ENCODE measurements at regions not wholly inside any gene's neighbourhood (a gene's known extent, or its start where the extent isn't known, plus 50 kb on each side); places are given as distances from the start of the nearest gene placed in this dataset.
"Not testable (repeated sequence)": the region's sequence is repeated elsewhere in the genome, so short reads cannot be mapped to it uniquely, and the experiment has no call there.

GRCh38 chr6:144951730-144952437, 666.7 kb downstream of the UTRN start:
- peaks cover 19% of the 10 kb centered on the region for H3K4me1 ChIP-seq (ENCODE audit: control insufficient read depth, insufficient read depth, low read length)
- no peaks in the 10 kb centered on the region for H3K36me3 ChIP-seq (ENCODE audit: control insufficient read depth, insufficient read depth, low read length)
- no peak overlapping the region for H3K9ac ChIP-seq (ENCODE audit: low read depth, low read length)
- H3K27me3 ChIP-seq (ENCODE audit: control insufficient read depth, insufficient read depth, low read length) = no peaks in the 10 kb centered on the region
- no peaks in the 10 kb centered on the region for H3K9me3 ChIP-seq (ENCODE audit: control insufficient read depth, insufficient read depth, low read length)
- H3K4me3 ChIP-seq (ENCODE audit: low read depth, low read length) = no peak overlapping the region

- H3K27me3 ChIP-seq (ENCODE audit: control insufficient read depth, insufficient read depth, low read length) = no peaks in the 10 kb centered on the region
- H3K9me3 ChIP-seq (ENCODE audit: control insufficient read depth, insufficient read depth, low read length) = no peaks in the 10 kb centered on the region
- H3K36me3 ChIP-seq (ENCODE audit: control insufficient read depth, insufficient read depth, low read length) = no peaks in the 10 kb centered on the region
- peaks cover 19% of the 10 kb centered on the region for H3K4me1 ChIP-seq (ENCODE audit: control insufficient read depth, insufficient read depth, low read length)
- H3K4me3 ChIP-seq (ENCODE audit: low read depth, low read length) = no peak overlapping the region
- H3K9ac ChIP-seq (ENCODE audit: low read depth, low read length) = no peak overlapping the region
These were observed 667.5 kb downstream of the UTRN start for GRCh38 chr6:144952456-144953240.

GRCh38 chr6:144953552-144954240, 668.6 kb downstream of the UTRN start:
- Histone ChIP-seq H3K9me3 (ENCODE audit: control insufficient read depth, insufficient read depth, low read length) (no peaks in the 10 kb centered on the region), H3K36me3 (ENCODE audit: control insufficient read depth, insufficient read depth, low read length) (no peaks in the 10 kb centered on the region), H3K27me3 (ENCODE audit: control insufficient read depth, insufficient read depth, low read length) (no peaks in the 10 kb centered on the region), H3K9ac (ENCODE audit: low read depth, low read length) (no peak overlapping the region), H3K4me3 (ENCODE audit: low read depth, low read length) (no peak overlapping the region), H3K4me1 (ENCODE audit: control insufficient read depth, insufficient read depth, low read length) (peaks cover 19% of the 10 kb centered on the region)

GRCh38 chr6:144954241-144954556, 669.1 kb downstream of the UTRN start:
- H3K27me3 ChIP-seq (ENCODE audit: control insufficient read depth, insufficient read depth, low read length) = no peaks in the 10 kb centered on the region
- H3K9me3 ChIP-seq (ENCODE audit: control insufficient read depth, insufficient read depth, low read length) = no peaks in the 10 kb centered on the region
- H3K36me3 ChIP-seq (ENCODE audit: control insufficient read depth, insufficient read depth, low read length) = no peaks in the 10 kb centered on the region
- no peak overlapping the region for H3K9ac ChIP-seq (ENCODE audit: low read depth, low read length)
- peaks cover 19% of the 10 kb centered on the region for H3K4me1 ChIP-seq (ENCODE audit: control insufficient read depth, insufficient read depth, low read length)
- no peak overlapping the region for H3K4me3 ChIP-seq (ENCODE audit: low read depth, low read length)

GRCh38 chr6:144955392-144955791, 670.3 kb downstream of the UTRN start:
- Histone ChIP-seq H3K4me1 (ENCODE audit: control insufficient read depth, insufficient read depth, low read length) (peaks cover 19% of the 10 kb centered on the region), H3K9me3 (ENCODE audit: control insufficient read depth, insufficient read depth, low read length) (no peaks in the 10 kb centered on the region), H3K9ac (ENCODE audit: low read depth, low read length) (no peak overlapping the region), H3K36me3 (ENCODE audit: control insufficient read depth, insufficient read depth, low read length) (no peaks in the 10 kb centered on the region), H3K4me3 (ENCODE audit: low read depth, low read length) (no peak overlapping the region), H3K27me3 (ENCODE audit: control insufficient read depth, insufficient read depth, low read length) (no peaks in the 10 kb centered on the region)

- Histone ChIP-seq H3K4me3 (ENCODE audit: low read depth, low read length) (no peak overlapping the region), H3K36me3 (ENCODE audit: control insufficient read depth, insufficient read depth, low read length) (no peaks in the 10 kb centered on the region), H3K4me1 (ENCODE audit: control insufficient read depth, insufficient read depth, low read length) (peaks cover 17% of the 10 kb centered on the region), H3K27me3 (ENCODE audit: control insufficient read depth, insufficient read depth, low read length) (no peaks in the 10 kb centered on the region), H3K9ac (ENCODE audit: low read depth, low read length) (no peak overlapping the region), H3K9me3 (ENCODE audit: control insufficient read depth, insufficient read depth, low read length) (no peaks in the 10 kb centered on the region)
These were observed 670.7 kb downstream of the UTRN start for GRCh38 chr6:144955859-144956258.

- H3K9me3 ChIP-seq (ENCODE audit: control insufficient read depth, insufficient read depth, low read length); H3K27me3 ChIP-seq (ENCODE audit: control insufficient read depth, insufficient read depth, low read length); H3K4me1 ChIP-seq (ENCODE audit: control insufficient read depth, insufficient read depth, low read length); H3K36me3 ChIP-seq (ENCODE audit: control insufficient read depth, insufficient read depth, low read length); H3K4me3 ChIP-seq (ENCODE audit: low read depth, low read length); H3K9ac ChIP-seq (ENCODE audit: low read depth, low read length): not testable (repeated sequence)
These were observed 671.6 kb downstream of the UTRN start for GRCh38 chr6:144956697-144957096.

GRCh38 chr6:144957236-144957937, 672.3 kb downstream of the UTRN start:
- Histone ChIP-seq H3K36me3 (ENCODE audit: control insufficient read depth, insufficient read depth, low read length) (no peaks in the 10 kb centered on the region), H3K9ac (ENCODE audit: low read depth, low read length) (no peak overlapping the region), H3K9me3 (ENCODE audit: control insufficient read depth, insufficient read depth, low read length) (no peaks in the 10 kb centered on the region), H3K4me1 (ENCODE audit: control insufficient read depth, insufficient read depth, low read length) (peaks cover 4% of the 10 kb centered on the region), H3K27me3 (ENCODE audit: control insufficient read depth, insufficient read depth, low read length) (no peaks in the 10 kb centered on the region), H3K4me3 (ENCODE audit: low read depth, low read length) (no peak overlapping the region)

- H3K4me1 ChIP-seq (ENCODE audit: control insufficient read depth, insufficient read depth, low read length) = peaks cover 2% of the 10 kb centered on the region
- no peak overlapping the region for H3K4me3 ChIP-seq (ENCODE audit: low read depth, low read length)
- no peak overlapping the region for H3K9ac ChIP-seq (ENCODE audit: low read depth, low read length)
- no peaks in the 10 kb centered on the region for H3K9me3 ChIP-seq (ENCODE audit: control insufficient read depth, insufficient read depth, low read length)
- no peaks in the 10 kb centered on the region for H3K36me3 ChIP-seq (ENCODE audit: control insufficient read depth, insufficient read depth, low read length)
- no peaks in the 10 kb centered on the region for H3K27me3 ChIP-seq (ENCODE audit: control insufficient read depth, insufficient read depth, low read length)
These were observed 684.0 kb downstream of the UTRN start for GRCh38 chr6:144969154-144969553.

GRCh38 chr6:144969602-144970272, 684.6 kb downstream of the UTRN start:
- Histone ChIP-seq H3K36me3 (ENCODE audit: control insufficient read depth, insufficient read depth, low read length) (no peaks in the 10 kb centered on the region), H3K4me1 (ENCODE audit: control insufficient read depth, insufficient read depth, low read length) (peaks cover 2% of the 10 kb centered on the region), H3K4me3 (ENCODE audit: low read depth, low read length) (no peak overlapping the region), H3K9ac (ENCODE audit: low read depth, low read length) (no peak overlapping the region), H3K27me3 (ENCODE audit: control insufficient read depth, insufficient read depth, low read length) (no peaks in the 10 kb centered on the region), H3K9me3 (ENCODE audit: control insufficient read depth, insufficient read depth, low read length) (no peaks in the 10 kb centered on the region)

GRCh38 chr6:144977250-144977864, 692.2 kb downstream of the UTRN start:
- not testable (repeated sequence) for H3K27me3 ChIP-seq (ENCODE audit: control insufficient read depth, insufficient read depth, low read length); H3K9me3 ChIP-seq (ENCODE audit: control insufficient read depth, insufficient read depth, low read length); H3K36me3 ChIP-seq (ENCODE audit: control insufficient read depth, insufficient read depth, low read length)
- peak overlapping the region; percentile 32 for H3K4me3 ChIP-seq (ENCODE audit: low read depth, low read length)
- peaks cover 14% of the 10 kb centered on the region for H3K4me1 ChIP-seq (ENCODE audit: control insufficient read depth, insufficient read depth, low read length)
- H3K9ac ChIP-seq (ENCODE audit: low read depth, low read length) = peak overlapping the region; percentile 60
